Peyer's patch (tissue), 4 donors: ENCODE measurements at regions not wholly inside any gene's neighbourhood (a gene's known extent, or its start where the extent isn't known, plus 50 kb on each side); places are given as distances from the start of the nearest gene placed in this dataset.
"Not testable (repeated sequence)": the region's sequence is repeated elsewhere in the genome, so short reads cannot be mapped to it uniquely, and the experiment has no call there.

Experiments used
- DNase-seq, 3 donors: peaks; one replicate each; pipeline ENCODE4 v3.0.0-alpha.2; 2017 to 2019
- H3K27ac ChIP-seq, 4 donors: fragments of 200-600 bp; sonication (generic); one replicate each; pipeline ENCODE4 v1.5.1; 2016 to 2019
- H3K27me3 ChIP-seq, 2 donors: fragments of 200-600 bp; sonication (generic); one replicate each; pipeline ENCODE4 v1.5.1; 2019
- H3K36me3 ChIP-seq, 3 donors: fragments of 200-600 bp; sonication (generic); one replicate each; pipeline ENCODE4 v1.5.1; 2016 to 2019
- H3K4me1 ChIP-seq, 4 donors: fragments of 200-600 bp; sonication (generic); one replicate each; pipeline ENCODE4 v1.5.1; 2016 to 2019
- H3K4me3 ChIP-seq, 4 donors: fragments of 200-600 bp; sonication (generic); 1 replicate in 3 of 4; 2 replicates in 1 of 4; pipeline ENCODE4 v1.5.1; 2016 to 2019; ENCODE audit warnings: mild to moderate bottlenecking in 1 of 4
- H3K9me3 ChIP-seq, 4 donors: fragments of 200-600 bp; sonication (generic); one replicate each; pipeline ENCODE4 v1.5.1; 2016 to 2019; ENCODE audit warnings: mild to moderate bottlenecking in 1 of 4
- CTCF ChIP-seq, 6 experiments: fragments of 450-650 bp in 4 of 6; fragments of 200-600 bp in 2 of 6; sonication (generic) in 1 of 6; IDR thresholded peaks; one replicate each; pipeline ENCODE4 v1.5.1; 2017 to 2019; ENCODE audit warnings: antibody characterized with exemption in 6 of 6, mild to moderate bottlenecking in 3 of 6, moderate library complexity in 1 of 6
- POLR2A ChIP-seq, 2 donors: fragments of 450-650 bp; IDR thresholded peaks; one replicate each; pipeline ENCODE4 v1.5.1; 2017; ENCODE audit warnings: antibody characterized with exemption in 2 of 2, mild to moderate bottlenecking in 2 of 2, moderate library complexity in 2 of 2

- no peak for TF ChIP-seq CTCF (IDR thresholded peaks at IDR 0.05)
- no peak for TF ChIP-seq POLR2A (IDR thresholded peaks at IDR 0.05)
- Histone ChIP-seq H3K27ac (no peak overlapping the region), H3K4me3 (no peak overlapping the region), H3K36me3 (no peaks in the 10 kb centered on the region), H3K9me3 (no peaks in the 10 kb centered on the region), H3K4me1 (no peaks in the 10 kb centered on the region), H3K27me3 (no peaks in the 10 kb centered on the region)
- no peak for DNase-seq
Measured at GRCh38 chr2:192499476-192499875, 304.7 kb upstream of the TMEFF2 start.

GRCh38 chr2:192498747-192499146 lies 304.0 kb upstream of the TMEFF2 start:
- no peaks in the 10 kb centered on the region for H3K27me3 ChIP-seq
- H3K9me3 ChIP-seq: no peaks in the 10 kb centered on the region
- H3K27ac ChIP-seq: no peak overlapping the region
- no peak for TF ChIP-seq POLR2A (IDR thresholded peaks at IDR 0.05)
- TF ChIP-seq CTCF (IDR thresholded peaks at IDR 0.05): no peak
- no peak for DNase-seq
- H3K4me1 ChIP-seq: no peaks in the 10 kb centered on the region
- H3K4me3 ChIP-seq: no peak overlapping the region
- H3K36me3 ChIP-seq: no peaks in the 10 kb centered on the region

- Histone ChIP-seq H3K27ac (peak overlapping the region in 3 of 4 donors; percentile 38 to 88 (median 84)), H3K4me3 (peak overlapping the region in 2 of 4 donors; percentile 31 to 39)
- H3K9me3 ChIP-seq, DNase-seq, H3K27me3 ChIP-seq, H3K4me1 ChIP-seq, H3K36me3 ChIP-seq: not testable (repeated sequence)
- TF ChIP-seq CTCF (IDR thresholded peaks at IDR 0.05): peak in 2 of 6 experiments; percentile 2 to 19
Measured at GRCh38 chr2:192488158-192488557, 293.4 kb upstream of the TMEFF2 start.

GRCh38 chr2:192487636-192488035 lies 292.9 kb upstream of the TMEFF2 start:
- Histone ChIP-seq H3K27me3 (no peaks in the 10 kb centered on the region), H3K27ac (peak overlapping the region in 3 of 4 donors; percentile 38 to 88 (median 80)), H3K36me3 (no peaks in the 10 kb centered on the region), H3K9me3 (no peaks in the 10 kb centered on the region), H3K4me1 (peaks cover 0 to 4% (median 1%) of the 10 kb centered on the region in 4 donors), H3K4me3 (peak overlapping the region in 2 of 4 donors; percentile 31 to 39)
- peak in 2 of 3 donors; percentile 69 to 76 for DNase-seq
- TF ChIP-seq POLR2A (IDR thresholded peaks at IDR 0.05): peak in 1 of 2 donors; percentile 26
- no peak for TF ChIP-seq CTCF (IDR thresholded peaks at IDR 0.05)

GRCh38 chr2:192484903-192485302 lies 290.2 kb upstream of the TMEFF2 start:
- H3K27me3 ChIP-seq: no peaks in the 10 kb centered on the region
- H3K9me3 ChIP-seq: no peaks in the 10 kb centered on the region
- no peak overlapping the region for H3K4me3 ChIP-seq
- H3K36me3 ChIP-seq: no peaks in the 10 kb centered on the region
- TF ChIP-seq CTCF (IDR thresholded peaks at IDR 0.05): no peak
- no peak for TF ChIP-seq POLR2A (IDR thresholded peaks at IDR 0.05)
- DNase-seq: no peak
- H3K27ac ChIP-seq: no peak overlapping the region
- H3K4me1 ChIP-seq: peaks cover 0 to 4% (median 1%) of the 10 kb centered on the region in 4 donors

GRCh38 chr2:192480984-192481383 lies 286.3 kb upstream of the TMEFF2 start:
- Histone ChIP-seq H3K27ac (no peak overlapping the region), H3K4me3 (no peak overlapping the region), H3K4me1 (no peaks in the 10 kb centered on the region), H3K27me3 (no peaks in the 10 kb centered on the region), H3K9me3 (no peaks in the 10 kb centered on the region), H3K36me3 (no peaks in the 10 kb centered on the region)
- no peak for DNase-seq
- TF ChIP-seq POLR2A (IDR thresholded peaks at IDR 0.05) (no peak), CTCF (IDR thresholded peaks at IDR 0.05) (no peak)
